ENCODE measurements at regions not wholly inside any gene's neighbourhood (a gene's known extent, or its start where the extent isn't known, plus 50 kb on each side); places are given as distances from the start of the nearest gene placed in this dataset.
A peak's percentile ranks its signal among the peaks of the same experiment; 100 is the strongest.

DNA sequence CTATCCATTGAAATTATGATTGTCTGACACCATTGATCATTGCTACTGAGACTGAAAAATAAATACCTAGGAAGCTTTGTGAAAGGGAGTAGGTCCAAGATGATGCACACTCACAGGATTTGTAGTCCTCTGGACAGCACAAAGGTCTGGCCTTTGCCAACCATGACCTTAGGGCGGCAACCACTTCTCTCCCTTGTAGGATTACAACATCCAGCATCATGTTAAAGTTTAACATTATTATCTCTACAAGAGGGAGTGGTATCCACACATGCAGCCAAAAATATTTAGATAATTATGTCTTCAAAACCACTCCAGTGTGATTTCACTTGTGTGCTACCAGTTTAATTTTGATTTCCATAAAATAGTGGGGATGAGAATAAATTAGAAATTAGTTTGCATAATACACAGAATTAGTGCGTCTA lies 51.1 kb upstream of the NHSL1 start:
- intact Hi-C loops (cut with DNase I): no loop called here
- ATAC-seq: no peak
- no peak for DNase-seq (ENCODE audit: missing footprints)

DNA sequence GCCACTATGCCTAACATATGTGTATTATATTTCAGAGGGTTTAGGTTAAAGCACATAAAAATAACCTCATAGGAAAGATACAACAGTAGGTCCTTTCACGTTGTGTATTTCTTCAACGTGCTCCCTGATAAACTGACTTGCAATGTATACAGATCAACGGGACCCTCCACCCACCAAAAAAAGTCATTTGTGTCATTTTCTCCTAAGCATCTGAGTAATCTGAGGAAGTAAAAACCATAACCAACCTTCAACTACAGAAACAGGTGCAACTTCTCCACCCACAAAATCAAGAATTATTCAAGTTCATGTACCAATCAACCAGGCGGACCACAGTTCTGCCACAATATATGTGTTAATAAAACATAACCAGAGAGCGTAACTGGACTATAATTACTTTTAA lies 54.9 kb upstream of the NHSL1 start:
- ATAC-seq (no peak), DNase-seq (ENCODE audit: missing footprints) (no peak)
- intact Hi-C loops (cut with DNase I): no loop called here

DNA sequence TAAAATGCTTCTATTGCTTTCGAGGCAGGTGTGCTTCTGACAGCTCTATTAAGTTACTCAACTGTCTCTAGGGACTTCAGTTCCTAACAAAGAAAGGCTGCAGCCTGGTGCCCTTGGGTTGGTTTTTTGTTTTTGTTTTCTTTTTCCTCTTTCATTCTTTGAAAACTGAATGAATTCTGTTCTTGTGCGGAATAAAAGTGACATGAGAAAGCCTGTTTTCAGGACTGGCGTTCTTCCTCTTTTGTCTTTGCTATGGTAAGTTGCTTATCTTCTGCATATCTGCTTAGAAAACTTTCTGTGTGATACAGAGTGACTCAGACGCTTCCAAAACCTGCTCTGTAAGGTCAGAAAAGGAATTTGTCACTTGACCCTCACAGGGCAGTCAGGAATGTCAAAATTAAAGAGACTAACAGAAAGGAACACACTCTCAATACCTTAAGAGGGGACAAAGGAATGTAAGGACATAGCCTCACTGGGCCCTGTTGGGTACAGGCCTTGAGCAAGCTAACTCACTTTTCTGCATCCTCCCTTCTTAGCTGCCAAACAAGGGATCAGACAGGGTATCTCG lies 56.2 kb upstream of the NHSL1 start:
- ATAC-seq (no peak), DNase-seq (ENCODE audit: missing footprints) (no peak)

DNA sequence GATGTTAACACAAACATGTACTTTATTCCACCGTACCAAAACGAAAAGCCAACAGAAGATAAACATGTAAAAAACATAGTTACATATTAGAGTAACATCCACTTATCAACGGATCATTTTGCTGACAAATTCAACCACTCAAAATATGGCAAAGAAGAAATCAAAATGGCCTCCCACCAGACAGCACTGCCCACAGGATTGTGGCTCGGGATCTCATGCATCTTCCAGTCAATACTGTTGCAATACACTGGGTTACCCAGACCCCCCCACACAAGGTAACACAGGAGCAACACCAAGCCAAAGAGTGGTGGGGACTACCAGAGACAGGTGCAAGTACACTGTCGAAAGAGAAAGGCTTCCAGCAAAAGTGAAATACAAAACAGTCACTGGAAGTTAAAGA lies 57.9 kb upstream of the NHSL1 start:
- DNase-seq (ENCODE audit: missing footprints): no peak
- ATAC-seq: no peak
- intact Hi-C loops (cut with DNase I): no loop called here

More for the DNA sequence above, 56.2 kb upstream of the NHSL1 start:
- intact Hi-C loops (cut with DNase I): no loop called here

DNA sequence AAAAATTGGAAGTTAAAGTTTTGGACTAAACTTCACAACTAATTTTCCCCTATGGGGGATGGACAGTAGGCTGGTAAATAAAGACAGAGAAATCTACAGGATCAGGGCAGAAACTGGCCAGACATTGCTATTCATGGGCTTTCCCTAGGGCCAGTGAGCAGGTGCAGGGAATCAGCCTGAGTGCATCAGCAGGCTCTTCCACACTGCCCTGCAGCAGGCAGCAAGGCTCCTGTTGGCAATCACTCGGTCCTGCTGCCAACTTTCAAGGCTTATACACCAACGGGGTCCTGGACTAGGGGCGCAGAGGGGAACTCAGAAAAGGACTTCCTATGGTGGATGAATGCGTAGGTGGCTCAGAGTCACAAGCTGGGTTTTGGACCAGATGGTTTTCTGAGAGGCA lies 59.8 kb upstream of the NHSL1 start:
- ATAC-seq (no peak), DNase-seq (ENCODE audit: missing footprints) (no peak)
- intact Hi-C loops (cut with DNase I): no loop called here

DNA sequence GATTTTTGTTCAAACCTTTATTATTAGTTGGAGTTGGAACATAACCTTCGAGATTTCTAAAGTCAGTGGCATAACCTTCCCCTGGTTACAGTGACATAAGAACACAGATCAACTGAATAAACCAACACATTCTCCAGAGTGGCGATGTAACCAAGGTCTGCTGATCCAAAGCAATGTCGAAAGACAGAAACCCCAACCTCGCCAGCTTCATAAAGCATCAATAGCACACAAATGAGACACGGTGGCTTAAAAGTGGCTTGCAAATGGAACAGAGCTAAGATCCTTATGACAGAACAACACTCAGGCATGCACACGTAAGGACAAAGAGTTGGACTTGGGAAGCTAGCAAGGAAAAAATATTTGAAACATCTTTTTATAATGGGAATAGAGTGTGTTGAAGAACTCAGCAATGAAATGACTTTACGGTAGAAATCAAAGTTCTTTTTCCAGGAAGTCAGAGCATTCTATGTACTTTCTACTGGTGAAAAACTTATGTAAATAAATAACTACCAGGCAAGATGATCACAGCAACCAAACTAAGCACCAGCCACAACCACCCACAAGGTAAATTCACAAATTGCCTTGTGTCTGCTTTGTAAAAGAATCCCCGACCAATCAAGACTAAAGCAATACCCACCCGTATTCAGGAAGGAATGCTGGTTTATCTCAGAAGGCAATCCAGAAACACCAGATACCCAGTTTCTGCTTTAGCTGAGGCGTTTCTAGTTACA lies 61.0 kb upstream of the NHSL1 start:
- intact Hi-C loops (cut with DNase I): no loop called here
- ATAC-seq: no peak
- no peak for DNase-seq (ENCODE audit: missing footprints)

DNA sequence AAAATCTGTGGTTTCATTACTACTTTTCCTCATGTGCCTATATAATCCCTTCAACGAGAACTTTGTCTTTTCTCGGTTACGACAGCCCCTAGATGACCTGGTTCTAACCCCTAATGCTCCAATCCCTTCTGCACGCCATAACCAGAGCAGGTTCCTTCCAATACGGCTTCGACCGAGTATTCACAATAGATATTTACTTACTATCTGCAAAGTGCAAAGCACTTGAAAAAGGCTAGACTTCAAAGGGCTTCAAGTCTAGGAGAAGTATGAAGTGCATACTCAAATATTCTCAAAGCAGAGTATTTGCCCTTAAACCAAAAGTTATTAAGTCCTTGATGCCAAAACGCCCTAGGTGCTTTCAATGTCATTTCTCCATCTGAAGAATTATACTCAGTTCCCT lies 63.4 kb upstream of the NHSL1 start:
- intact Hi-C loops (cut with DNase I): no loop called here
- DNase-seq (ENCODE audit: missing footprints) (no peak), ATAC-seq (no peak)

DNA sequence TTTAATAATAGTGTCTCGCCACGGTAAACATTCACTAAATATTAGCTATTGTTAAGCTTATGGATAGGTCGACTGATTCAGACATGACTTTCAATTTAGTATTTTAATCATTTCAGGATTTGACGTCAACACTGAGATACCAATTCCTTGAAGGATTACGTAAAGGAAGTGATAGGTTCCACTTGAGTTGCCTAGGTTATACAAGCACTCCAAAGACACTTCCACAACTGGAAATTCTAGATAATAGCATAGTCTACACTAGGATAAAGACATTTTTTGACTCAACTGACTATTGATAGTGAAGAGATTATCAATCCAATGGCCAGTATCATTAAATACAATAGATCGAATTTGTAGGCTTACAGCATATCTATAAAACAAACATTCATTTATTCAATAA lies 63.9 kb upstream of the NHSL1 start:
- no peak for DNase-seq (ENCODE audit: missing footprints)
- intact Hi-C loops (cut with DNase I): no loop called here
- no peak for ATAC-seq

DNA sequence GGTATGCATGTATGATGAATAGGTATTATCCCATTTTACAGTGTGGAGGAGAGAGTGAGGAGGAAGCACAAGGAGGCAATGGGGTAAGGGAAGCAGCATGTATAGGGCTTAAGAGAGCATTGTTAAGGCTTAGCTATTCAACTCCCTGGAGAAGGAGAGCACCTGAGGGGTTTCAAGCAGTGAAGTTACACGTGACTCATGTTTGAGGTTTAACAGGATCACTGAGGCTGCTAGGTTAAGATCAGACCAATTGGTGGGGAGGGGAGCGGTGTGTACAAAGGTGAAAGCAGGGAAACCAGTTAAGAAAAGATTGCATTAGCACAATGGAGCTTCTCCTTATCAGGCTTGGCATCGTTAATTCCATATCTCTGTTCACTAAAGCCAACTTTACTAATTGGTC lies 64.4 kb upstream of the NHSL1 start:
- ATAC-seq: no peak
- DNase-seq (ENCODE audit: missing footprints): no peak
- intact Hi-C loops (cut with DNase I): no loop called here

DNA sequence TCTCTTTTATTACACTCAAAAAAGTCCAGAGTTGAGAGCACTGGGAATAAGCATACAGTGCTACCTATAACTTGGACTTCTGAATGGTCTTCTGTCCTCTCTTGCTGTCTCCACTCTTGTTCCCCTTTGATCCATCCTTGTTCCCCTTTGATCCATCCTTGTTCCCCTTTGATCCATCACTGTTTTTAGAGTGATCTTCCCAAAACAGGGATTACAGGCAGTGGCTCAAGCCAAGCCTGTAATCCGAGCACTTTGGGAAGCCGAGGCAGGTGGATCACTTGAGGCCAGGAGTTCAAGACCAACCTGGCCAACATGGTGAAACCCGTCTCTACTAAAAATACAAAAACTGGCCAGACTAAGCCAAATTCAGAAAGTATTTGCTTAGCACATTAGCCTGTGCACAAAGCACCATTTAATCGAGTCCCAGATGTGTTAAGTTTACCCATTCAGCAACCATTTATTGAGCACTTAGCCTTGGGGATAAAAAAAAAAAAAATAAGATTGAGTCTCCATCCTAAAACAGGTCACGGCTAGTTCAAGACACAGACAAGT lies 65.0 kb upstream of the NHSL1 start:
- intact Hi-C loops (cut with DNase I): no loop called here
- no peak for ATAC-seq

DNA sequence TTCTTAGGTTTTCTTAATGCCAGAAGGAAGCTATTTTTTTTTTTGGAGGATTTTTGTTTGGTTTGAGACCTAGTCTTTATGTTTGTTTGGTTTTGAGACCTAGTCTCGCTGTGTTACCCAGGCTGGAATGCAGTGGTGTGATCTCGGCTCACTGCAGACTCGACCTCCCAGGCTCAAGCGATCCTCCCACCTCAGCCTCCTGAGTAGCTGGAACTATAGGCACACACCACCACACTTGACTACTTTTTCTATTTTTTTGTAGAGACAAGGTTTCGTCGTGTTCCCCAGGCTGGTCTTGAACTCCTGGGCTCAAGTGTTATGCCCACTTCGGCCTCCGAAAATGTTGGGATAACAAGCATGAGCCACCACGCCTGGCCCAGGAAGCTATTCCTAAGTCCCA lies 67.8 kb upstream of the NHSL1 start:
- intact Hi-C loops (cut with DNase I): no loop called here
- ATAC-seq: no peak
- DNase-seq (ENCODE audit: missing footprints): no peak

More for the DNA sequence above, 65.0 kb upstream of the NHSL1 start:
- DNase-seq (ENCODE audit: missing footprints): no peak

DNA sequence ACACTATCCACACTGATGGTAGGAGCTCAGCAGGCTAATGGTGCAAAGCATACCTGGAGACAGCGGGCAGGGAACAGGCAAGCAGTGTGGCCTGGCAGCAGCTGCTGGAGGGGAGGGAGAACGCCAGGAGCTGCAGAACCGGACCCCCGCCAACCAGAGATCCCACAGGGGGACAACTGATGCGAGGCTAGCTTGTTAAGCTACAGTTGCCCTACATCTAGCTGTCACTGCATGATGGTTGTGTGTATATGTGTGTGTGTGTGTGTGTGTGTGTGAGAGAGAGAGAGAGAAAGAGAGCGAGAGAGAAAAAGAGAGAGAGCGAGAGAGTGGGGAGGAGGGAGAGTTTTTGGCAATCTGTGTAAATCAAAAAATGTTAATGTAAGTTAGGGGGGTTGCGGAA lies 69.7 kb upstream of the NHSL1 start:
- no peak for DNase-seq (ENCODE audit: missing footprints)
- ATAC-seq: no peak
- intact Hi-C loops (cut with DNase I): no loop called here

DNA sequence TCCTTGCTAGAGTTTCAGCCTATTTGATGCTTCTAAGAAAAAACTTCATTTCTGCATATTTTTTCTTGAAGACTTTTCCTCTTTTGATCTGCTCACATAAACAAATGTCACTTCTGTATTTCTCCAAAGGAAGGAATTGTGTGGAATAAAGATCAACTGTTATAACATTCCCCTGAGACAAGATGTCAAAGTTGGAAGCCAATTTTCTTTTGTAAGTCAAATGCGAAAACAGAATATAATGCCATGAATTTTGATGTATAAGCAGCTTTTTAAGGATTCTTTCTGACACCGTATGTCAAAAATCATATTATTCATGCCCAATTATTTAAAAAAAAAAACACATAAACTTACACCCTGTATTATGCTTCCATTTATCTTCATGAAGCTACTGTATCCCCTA lies 70.3 kb upstream of the NHSL1 start:
- ATAC-seq: no peak
- no peak for DNase-seq (ENCODE audit: missing footprints)

DNA sequence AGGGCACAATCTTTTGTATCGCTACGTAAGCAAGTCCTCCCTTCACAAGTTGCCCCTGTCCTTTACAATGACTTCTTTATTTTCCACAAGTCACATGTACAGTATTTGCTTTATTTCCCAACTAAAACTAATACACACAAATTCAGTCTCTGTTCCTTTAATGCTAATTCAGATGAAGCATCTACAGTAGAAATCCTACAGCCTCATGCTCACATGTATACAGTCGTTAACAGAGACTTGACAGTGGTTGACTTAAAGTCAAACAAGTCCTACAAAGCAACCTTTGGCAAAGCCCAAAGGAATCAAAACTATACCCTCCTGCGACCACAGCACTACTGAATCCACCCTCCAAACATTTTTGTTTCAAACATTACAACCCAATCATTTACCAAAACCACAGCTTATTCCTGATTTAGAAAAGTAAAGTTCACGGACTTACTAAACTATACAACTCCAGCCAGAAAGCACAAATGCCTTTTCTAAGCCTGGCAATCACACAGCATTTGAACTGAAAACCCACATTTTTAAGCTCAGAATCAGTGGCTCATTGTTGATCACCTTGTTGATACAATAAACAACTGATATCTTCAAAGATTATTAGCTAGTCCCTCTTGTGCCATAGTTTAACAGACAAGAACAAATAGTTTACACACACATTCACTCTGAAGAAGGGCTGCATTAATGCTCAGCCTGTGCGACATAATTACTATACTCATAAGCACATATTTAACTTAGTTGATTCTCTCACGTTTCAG lies 70.9 kb upstream of the NHSL1 start:
- intact Hi-C loops (cut with DNase I): loop anchor here (5.0 kb wide), 1 partner anchor 143 kb away; no protein-coding TSS in a partner anchor
- no peak for ATAC-seq
- DNase-seq (ENCODE audit: missing footprints): no peak

More for the DNA sequence above, 70.3 kb upstream of the NHSL1 start:
- intact Hi-C loops (cut with DNase I): no loop called here

DNA sequence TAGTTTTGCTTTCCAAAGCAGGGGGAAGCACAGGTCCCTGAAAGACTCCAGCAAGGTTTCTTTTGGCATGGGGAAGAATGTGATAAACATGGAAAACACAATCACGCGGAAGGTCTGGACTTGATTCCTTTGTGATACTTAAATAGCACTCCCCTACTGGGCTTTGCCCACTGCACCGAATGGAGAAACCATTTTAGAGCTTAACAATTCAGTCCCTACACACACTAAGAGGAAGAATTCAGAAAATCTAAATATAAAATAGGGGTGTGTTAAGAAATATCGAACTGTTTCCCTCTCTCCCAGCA lies 71.4 kb upstream of the NHSL1 start:
- intact Hi-C loops (cut with DNase I): loop anchor here (5.0 kb wide), 1 partner anchor 143 kb away; no protein-coding TSS in a partner anchor
- DNase-seq (ENCODE audit: missing footprints) (no peak), ATAC-seq (no peak)

DNA sequence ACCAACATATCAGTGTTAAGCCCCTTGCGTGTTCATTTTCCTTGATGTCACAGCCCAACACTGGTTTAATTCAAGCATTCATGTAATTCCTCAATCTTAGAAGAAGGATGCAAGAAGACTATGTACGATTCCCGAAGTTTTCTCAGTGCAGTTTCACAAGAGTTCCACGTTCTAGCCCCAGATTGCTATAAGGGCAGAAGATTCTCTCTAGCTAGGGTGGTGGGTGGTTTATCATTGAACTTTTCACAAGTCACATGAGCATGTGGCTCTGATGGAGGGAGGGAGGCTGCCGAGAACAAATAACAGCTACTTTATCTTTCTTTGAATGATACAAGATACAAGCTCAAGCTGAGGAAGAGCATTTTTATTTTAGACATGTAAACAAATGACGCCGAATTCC lies 71.9 kb upstream of the NHSL1 start:
- intact Hi-C loops (cut with DNase I): loop anchor here (5.0 kb wide), 1 partner anchor 144 kb away; no protein-coding TSS in a partner anchor
- DNase-seq (ENCODE audit: missing footprints) (no peak), ATAC-seq (no peak)

DNA sequence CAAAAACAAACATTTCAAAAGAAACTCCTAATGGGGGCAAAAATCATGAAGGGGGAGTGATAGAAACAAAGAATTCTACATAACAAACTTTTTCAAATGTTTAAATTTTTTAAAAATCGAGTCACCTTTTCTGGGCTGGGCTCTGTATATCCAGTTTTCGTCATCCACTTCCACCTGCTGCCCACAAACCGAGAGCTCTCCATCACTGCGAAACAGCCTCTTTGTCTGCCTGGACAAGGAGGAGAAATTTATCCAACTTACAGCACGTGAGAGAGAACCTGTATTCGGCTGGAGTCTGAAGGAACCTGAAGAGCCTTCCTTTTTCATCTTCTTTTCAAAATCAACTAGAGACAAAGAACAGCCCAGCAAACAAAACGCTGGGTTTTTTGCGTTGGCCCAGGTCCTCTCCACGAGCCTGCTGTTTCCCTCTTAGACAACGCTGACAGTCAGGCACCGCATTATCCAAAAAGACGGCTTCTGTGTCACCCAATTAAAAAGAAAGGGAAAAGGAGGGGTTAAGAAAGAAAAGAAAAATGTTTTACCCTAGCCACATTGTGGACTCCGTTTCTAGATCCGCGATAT lies 72.4 kb upstream of the NHSL1 start:
- no peak for DNase-seq (ENCODE audit: missing footprints)
- ATAC-seq: no peak
- intact Hi-C loops (cut with DNase I): loop anchor here (2.0 to 5.0 kb wide), 2 partner anchors 27 to 144 kb away; no protein-coding TSS in a partner anchor

DNA sequence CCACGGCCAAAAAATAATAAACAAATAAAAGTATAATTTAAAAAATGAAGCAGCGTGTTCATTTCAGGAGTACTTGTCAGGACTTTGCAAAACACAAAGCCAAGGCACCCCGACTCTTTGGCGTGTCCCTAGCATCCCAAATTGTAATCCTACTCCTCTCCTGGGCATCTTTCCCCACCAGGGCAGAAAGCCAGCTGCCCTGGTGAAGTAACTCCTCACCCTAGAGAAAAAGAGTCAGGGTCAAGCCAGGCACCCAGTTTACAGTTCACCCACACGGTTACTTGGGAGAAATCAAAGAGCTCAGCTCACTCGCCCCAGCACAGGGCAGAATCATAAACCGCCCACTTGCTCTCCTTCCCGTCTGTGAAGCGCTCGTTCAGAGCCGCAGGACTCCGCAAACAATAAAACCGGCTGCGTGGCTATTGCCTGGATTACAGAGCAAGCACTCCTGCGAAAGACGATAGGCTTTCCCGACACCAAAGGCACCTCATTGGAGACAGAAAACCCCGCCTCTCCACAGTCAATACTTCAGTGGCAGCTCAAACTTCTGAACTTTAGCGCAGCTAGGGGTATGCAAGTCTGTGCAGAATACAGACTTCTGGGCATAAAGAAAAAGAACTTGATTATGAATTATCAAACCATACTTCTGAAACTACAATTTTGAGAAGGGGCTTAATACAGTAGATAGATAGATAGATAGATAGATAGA lies 73.0 kb upstream of the NHSL1 start:
- peak; percentile 70 for DNase-seq (ENCODE audit: missing footprints)
- peak; percentile 89 for ATAC-seq
- intact Hi-C loops (cut with DNase I): loop anchor here (2.0 to 5.0 kb wide), 2 partner anchors 28 to 145 kb away; no protein-coding TSS in a partner anchor

DNA sequence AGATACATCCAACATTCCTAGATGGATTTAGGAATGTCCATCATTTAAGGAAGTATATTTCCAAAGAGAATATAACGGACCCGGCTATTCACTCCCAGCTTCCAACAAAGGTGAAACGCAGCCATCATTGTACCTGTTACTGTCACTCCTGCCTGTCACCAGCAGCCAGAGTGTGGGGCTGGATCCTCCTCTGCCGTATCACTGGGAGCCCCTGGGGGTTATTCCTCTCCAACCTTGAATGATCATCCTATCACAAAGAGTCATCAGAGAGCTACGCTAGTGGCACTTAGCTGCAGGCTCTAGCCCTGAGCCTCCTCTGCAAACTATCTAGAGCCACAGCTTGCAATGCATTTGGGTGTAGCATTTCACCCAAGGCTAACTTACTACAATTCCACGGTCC lies 73.6 kb upstream of the NHSL1 start:
- intact Hi-C loops (cut with DNase I): loop anchor here (2.0 to 5.0 kb wide), 2 partner anchors 28 to 146 kb away; no protein-coding TSS in a partner anchor
- DNase-seq (ENCODE audit: missing footprints) (no peak), ATAC-seq (no peak)

Measured in Right ventricle myocardium inferior (tissue), 1 donor.